Testis (tissue), 2 donors: ENCODE measurements at regions not wholly inside any gene's neighbourhood (a gene's known extent, or its start where the extent isn't known, plus 50 kb on each side); places are given as distances from the start of the nearest gene placed in this dataset.

ENCODE experiments used
- POLR2A ChIP-seq: fragments of 450-650 bp; IDR thresholded peaks from one replicate; pipeline ENCODE4 v1.6.1; 2017; ENCODE audit warnings: antibody characterized with exemption, mild to moderate bottlenecking, moderate library complexity
- TF ChIP-seq, protein P1 (sequence below), 3 experiments: fragments of 450-650 bp in 2 of 3; fragments of 200-600 bp in 1 of 3; sonication (generic) in 1 of 3; IDR thresholded peaks; one replicate each; pipeline ENCODE4 v1.5.1; 2016 to 2019; ENCODE audit warnings: antibody characterized with exemption in 3 of 3, mild to moderate bottlenecking in 2 of 3, moderate library complexity in 1 of 3

DNA sequence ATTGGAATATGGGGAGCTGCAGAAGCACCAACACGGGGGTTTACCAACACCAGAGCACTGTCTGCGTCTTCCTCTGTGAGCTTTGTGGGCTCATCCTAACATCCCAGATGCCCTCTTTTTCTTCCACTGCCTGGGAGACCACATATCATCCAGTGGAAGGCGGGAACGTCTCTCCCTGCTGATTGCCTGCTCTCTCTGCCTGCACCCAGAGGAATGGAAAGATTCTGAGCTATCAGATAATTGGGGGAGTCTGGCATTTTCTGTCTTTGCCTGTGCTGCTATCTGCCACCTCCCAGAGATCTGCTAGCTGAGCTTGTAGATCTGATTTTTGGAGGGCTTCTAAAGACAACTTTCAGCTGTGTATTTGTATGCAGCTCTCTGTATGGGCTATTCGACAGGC lies 166.2 kb upstream of the PLXNA2 start:
- TF ChIP-seq, protein P1, sequence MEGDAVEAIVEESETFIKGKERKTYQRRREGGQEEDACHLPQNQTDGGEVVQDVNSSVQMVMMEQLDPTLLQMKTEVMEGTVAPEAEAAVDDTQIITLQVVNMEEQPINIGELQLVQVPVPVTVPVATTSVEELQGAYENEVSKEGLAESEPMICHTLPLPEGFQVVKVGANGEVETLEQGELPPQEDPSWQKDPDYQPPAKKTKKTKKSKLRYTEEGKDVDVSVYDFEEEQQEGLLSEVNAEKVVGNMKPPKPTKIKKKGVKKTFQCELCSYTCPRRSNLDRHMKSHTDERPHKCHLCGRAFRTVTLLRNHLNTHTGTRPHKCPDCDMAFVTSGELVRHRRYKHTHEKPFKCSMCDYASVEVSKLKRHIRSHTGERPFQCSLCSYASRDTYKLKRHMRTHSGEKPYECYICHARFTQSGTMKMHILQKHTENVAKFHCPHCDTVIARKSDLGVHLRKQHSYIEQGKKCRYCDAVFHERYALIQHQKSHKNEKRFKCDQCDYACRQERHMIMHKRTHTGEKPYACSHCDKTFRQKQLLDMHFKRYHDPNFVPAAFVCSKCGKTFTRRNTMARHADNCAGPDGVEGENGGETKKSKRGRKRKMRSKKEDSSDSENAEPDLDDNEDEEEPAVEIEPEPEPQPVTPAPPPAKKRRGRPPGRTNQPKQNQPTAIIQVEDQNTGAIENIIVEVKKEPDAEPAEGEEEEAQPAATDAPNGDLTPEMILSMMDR (IDR thresholded peaks at IDR 0.05), result no peak
- TF ChIP-seq POLR2A, result no peak
